SU-DHL-6 (cell line): ENCODE measurements at regions not wholly inside any gene's neighbourhood (a gene's known extent, or its start where the extent isn't known, plus 50 kb on each side); places are given as distances from the start of the nearest gene placed in this dataset.

ENCODE experiments used
- H2AFZ ChIP-seq: fragments of 200-600 bp; sonication (generic); 2 replicates; pipeline ENCODE4 v1.6.1; 2014; ENCODE audit warnings: low read depth, mild to moderate bottlenecking, moderate library complexity, mixed read lengths, antibody characterized with exemption, low read length; ENCODE audit not compliant: severe bottlenecking
- H3F3A ChIP-seq: fragments of 200-600 bp; shearing (Covaris generic); 2 replicates; pipeline ENCODE4 v1.6.0; 2016; ENCODE audit warnings: antibody characterized with exemption, mild to moderate bottlenecking; ENCODE audit not compliant: insufficient read depth
- H3K27ac ChIP-seq: fragments of 200-600 bp; sonication (generic); 2 replicates; pipeline ENCODE4 v1.5.1; 2016; ENCODE audit warnings: low read depth, mild to moderate bottlenecking, low read length, moderate library complexity, mixed read lengths
- H3K27me3 ChIP-seq: fragments of 200-600 bp; sonication (generic), shearing (Covaris generic); 2 replicates; pipeline ENCODE4 v1.6.0; 2014; ENCODE audit warnings: mild to moderate bottlenecking, low read length
- H3K36me3 ChIP-seq: fragments of 200-600 bp; sonication (generic); 2 replicates; pipeline ENCODE4 v1.6.1; 2014; ENCODE audit warnings: mild to moderate bottlenecking, low read length, mixed read lengths
- H3K4me2 ChIP-seq: fragments of 300-600, 200-600 bp; shearing (Covaris generic), sonication (generic); 2 replicates; pipeline ENCODE4 v1.6.0; 2014; ENCODE audit warnings: low read length, low read depth, mild to moderate bottlenecking; ENCODE audit not compliant: poor library complexity, severe bottlenecking
- H3K4me3 ChIP-seq: fragments of 200-600 bp; sonication (generic); 2 replicates; pipeline ENCODE4 v1.5.1; 2014; ENCODE audit warnings: antibody characterized with exemption, low read length, mild to moderate bottlenecking, mixed read lengths; ENCODE audit not compliant: insufficient read depth, poor library complexity, severe bottlenecking
- H3K79me2 ChIP-seq: fragments of 200-600 bp; sonication (generic); 2 replicates; pipeline ENCODE4 v1.6.1; 2014; ENCODE audit warnings: mild to moderate bottlenecking, low read length, moderate library complexity; ENCODE audit not compliant: insufficient read depth
- H3K9ac ChIP-seq: fragments of 200-600 bp; sonication (generic); 2 replicates; pipeline ENCODE4 v1.7.0; 2014; ENCODE audit warnings: mild to moderate bottlenecking, low read length
- H3K9me2 ChIP-seq: fragments of 200-600 bp; sonication (generic); replicated peaks from 2 replicates; pipeline ENCODE4 v1.6.1; 2014; ENCODE audit warnings: low read length; ENCODE audit not compliant: insufficient read depth
- H3K9me3 ChIP-seq: fragments of 200-600 bp; sonication (generic); 2 replicates; pipeline ENCODE4 v1.6.1; 2014; ENCODE audit warnings: low read length, mixed read lengths; ENCODE audit not compliant: insufficient read depth
- H4K20me1 ChIP-seq: fragments of 200-600 bp; sonication (generic); 2 replicates; pipeline ENCODE4 v1.6.1; 2014; ENCODE audit warnings: low read depth, mild to moderate bottlenecking, antibody characterized with exemption, low read length, moderate library complexity, mixed read lengths
- CTCF ChIP-seq: fragments of 200-600 bp; sonication (generic); IDR thresholded peaks from one replicate; pipeline ENCODE4 v1.5.1; 2017; ENCODE audit warnings: antibody characterized with exemption, mild to moderate bottlenecking, low read length, moderate library complexity; ENCODE audit not compliant: insufficient read depth, poor library complexity, severe bottlenecking
- EZH2phosphoT487 ChIP-seq: fragments of 200-600 bp; sonication (generic), shearing (Covaris generic); conservative IDR thresholded peaks from 2 replicates; pipeline ENCODE4 v1.6.1; 2018; ENCODE audit warnings: mild to moderate bottlenecking, antibody characterized with exemption, low read length, moderate library complexity, mixed read lengths

DNA sequence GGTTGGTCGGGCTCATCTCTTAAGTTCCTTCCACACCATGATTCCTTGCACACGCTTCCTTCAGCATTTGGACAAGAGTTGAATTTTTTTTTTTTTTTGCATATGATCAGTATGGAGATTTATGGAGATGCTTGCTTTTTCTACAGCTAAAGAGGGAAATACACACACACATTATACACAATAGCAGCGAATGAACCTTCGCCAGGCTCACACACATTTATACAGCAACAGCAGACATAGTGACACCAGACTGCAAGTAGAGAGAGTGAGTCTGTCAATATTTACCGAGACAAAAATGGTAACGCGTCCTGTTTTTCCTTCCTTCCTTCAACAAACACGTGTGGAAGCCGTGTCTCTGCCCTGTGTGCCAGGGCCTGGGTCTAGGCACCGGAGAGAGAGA, 897.9 kb downstream of the BCL11B start:
- no peak overlapping the region for H2AFZ ChIP-seq
- no peak overlapping the region for H3K9ac ChIP-seq
- H3K9me3 ChIP-seq: no peaks in the 10 kb centered on the region
- H4K20me1 ChIP-seq: no peaks in the 10 kb centered on the region
- no peaks in the 10 kb centered on the region for H3K9me2 ChIP-seq
- no peak overlapping the region for H3K27ac ChIP-seq
- no peaks in the 10 kb centered on the region for H3K36me3 ChIP-seq
- no peaks in the 10 kb centered on the region for H3F3A ChIP-seq
- H3K4me2 ChIP-seq: no peak overlapping the region
- no peaks in the 10 kb centered on the region for H3K27me3 ChIP-seq
- H3K4me3 ChIP-seq: no peak overlapping the region
- H3K79me2 ChIP-seq: no peaks in the 10 kb centered on the region
- no peak for TF ChIP-seq CTCF
- TF ChIP-seq EZH2phosphoT487: no peak

DNA sequence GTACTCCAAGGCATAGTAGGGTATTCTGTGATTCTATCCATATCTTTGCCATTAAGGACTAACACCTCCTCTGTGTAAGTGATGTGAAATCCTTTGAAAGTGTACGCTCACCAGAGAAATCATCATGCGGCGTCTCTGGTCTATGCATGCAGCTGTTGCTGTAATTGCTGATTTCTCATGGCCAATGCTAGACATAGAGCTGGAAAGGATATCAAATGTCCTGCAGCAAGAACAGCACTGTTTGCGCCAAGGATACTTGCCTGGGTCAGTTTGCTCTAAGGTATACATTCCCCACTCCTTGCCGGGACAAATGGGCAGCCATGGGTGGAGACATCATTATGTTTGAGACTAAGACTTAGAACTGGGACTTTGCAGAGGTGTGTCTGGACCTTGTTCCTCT, 896.4 kb downstream of the BCL11B start:
- Histone ChIP-seq H2AFZ (no peak overlapping the region), H3F3A (no peaks in the 10 kb centered on the region), H3K36me3 (no peaks in the 10 kb centered on the region), H4K20me1 (no peaks in the 10 kb centered on the region), H3K27me3 (no peaks in the 10 kb centered on the region), H3K4me3 (no peak overlapping the region), H3K27ac (no peak overlapping the region), H3K9ac (no peak overlapping the region), H3K9me3 (no peaks in the 10 kb centered on the region), H3K79me2 (no peaks in the 10 kb centered on the region), H3K9me2 (no peaks in the 10 kb centered on the region), H3K4me2 (no peak overlapping the region)
- TF ChIP-seq EZH2phosphoT487: no peak
- TF ChIP-seq CTCF: no peak

- H4K20me1 ChIP-seq: no peaks in the 10 kb centered on the region
- H3K9ac ChIP-seq: no peak overlapping the region
- H3K79me2 ChIP-seq: no peaks in the 10 kb centered on the region
- no peak overlapping the region for H3K4me3 ChIP-seq
- no peaks in the 10 kb centered on the region for H3K9me2 ChIP-seq
- no peaks in the 10 kb centered on the region for H3K36me3 ChIP-seq
- no peak overlapping the region for H3K4me2 ChIP-seq
- no peak overlapping the region for H3K27ac ChIP-seq
- no peaks in the 10 kb centered on the region for H3F3A ChIP-seq
- H2AFZ ChIP-seq: no peak overlapping the region
- no peaks in the 10 kb centered on the region for H3K27me3 ChIP-seq
- H3K9me3 ChIP-seq: no peaks in the 10 kb centered on the region
- TF ChIP-seq EZH2phosphoT487 (no peak), CTCF (no peak)
Measured at GRCh38 chr14:98379830-98380229, 892.2 kb downstream of the BCL11B start.

- Histone ChIP-seq H3K27ac (no peak overlapping the region), H3F3A (no peaks in the 10 kb centered on the region), H2AFZ (no peak overlapping the region), H3K36me3 (no peaks in the 10 kb centered on the region), H3K27me3 (no peaks in the 10 kb centered on the region), H3K9me2 (no peaks in the 10 kb centered on the region), H3K9me3 (no peaks in the 10 kb centered on the region), H3K79me2 (no peaks in the 10 kb centered on the region), H3K4me2 (no peak overlapping the region), H3K9ac (no peak overlapping the region), H3K4me3 (no peak overlapping the region), H4K20me1 (no peaks in the 10 kb centered on the region)
- TF ChIP-seq EZH2phosphoT487 (no peak), CTCF (no peak)
Measured at GRCh38 chr14:98382662-98383061, 889.3 kb downstream of the BCL11B start.
